GM12875 (cell line): ENCODE measurements at regions not wholly inside any gene's neighbourhood (a gene's known extent, or its start where the extent isn't known, plus 50 kb on each side); places are given as distances from the start of the nearest gene placed in this dataset.

ENCODE experiments used
- H3K4me3 ChIP-seq: one replicate; pipeline ENCODE4 v1.5.1; 2011; ENCODE audit warnings: low read depth, low read length, control low read depth
- TF ChIP-seq, protein P1 (sequence below): IDR thresholded peaks from 2 replicates; pipeline ENCODE4 v1.5.1; 2011; ENCODE audit warnings: low read depth, mild to moderate bottlenecking, control low read depth, inconsistent platforms, low read length, moderate library complexity, borderline replicate concordance; ENCODE audit not compliant: insufficient read depth

DNA sequence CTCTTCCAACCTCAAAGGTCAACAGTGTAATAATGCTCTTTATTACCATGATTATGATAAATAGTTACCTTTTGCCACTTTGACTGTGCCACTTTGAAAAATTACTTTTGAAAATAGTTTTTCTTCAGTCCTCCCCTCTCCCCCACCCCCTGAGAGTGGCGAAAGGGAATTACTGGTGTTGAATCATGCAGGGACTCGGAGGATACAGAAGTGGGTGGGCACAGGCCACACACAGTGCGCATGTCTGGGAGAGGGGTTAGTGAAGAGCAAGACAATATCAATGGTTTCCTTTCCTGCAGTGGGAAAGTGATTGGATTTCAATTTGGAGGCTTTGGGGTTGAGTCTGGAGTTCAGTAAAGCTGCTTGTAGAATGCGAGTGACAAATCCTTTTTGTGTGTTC lies 170.9 kb downstream of the PTCSC3 start:
- TF ChIP-seq, protein P1, sequence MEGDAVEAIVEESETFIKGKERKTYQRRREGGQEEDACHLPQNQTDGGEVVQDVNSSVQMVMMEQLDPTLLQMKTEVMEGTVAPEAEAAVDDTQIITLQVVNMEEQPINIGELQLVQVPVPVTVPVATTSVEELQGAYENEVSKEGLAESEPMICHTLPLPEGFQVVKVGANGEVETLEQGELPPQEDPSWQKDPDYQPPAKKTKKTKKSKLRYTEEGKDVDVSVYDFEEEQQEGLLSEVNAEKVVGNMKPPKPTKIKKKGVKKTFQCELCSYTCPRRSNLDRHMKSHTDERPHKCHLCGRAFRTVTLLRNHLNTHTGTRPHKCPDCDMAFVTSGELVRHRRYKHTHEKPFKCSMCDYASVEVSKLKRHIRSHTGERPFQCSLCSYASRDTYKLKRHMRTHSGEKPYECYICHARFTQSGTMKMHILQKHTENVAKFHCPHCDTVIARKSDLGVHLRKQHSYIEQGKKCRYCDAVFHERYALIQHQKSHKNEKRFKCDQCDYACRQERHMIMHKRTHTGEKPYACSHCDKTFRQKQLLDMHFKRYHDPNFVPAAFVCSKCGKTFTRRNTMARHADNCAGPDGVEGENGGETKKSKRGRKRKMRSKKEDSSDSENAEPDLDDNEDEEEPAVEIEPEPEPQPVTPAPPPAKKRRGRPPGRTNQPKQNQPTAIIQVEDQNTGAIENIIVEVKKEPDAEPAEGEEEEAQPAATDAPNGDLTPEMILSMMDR, result no peak
- H3K4me3 ChIP-seq, result no peak overlapping the region

DNA sequence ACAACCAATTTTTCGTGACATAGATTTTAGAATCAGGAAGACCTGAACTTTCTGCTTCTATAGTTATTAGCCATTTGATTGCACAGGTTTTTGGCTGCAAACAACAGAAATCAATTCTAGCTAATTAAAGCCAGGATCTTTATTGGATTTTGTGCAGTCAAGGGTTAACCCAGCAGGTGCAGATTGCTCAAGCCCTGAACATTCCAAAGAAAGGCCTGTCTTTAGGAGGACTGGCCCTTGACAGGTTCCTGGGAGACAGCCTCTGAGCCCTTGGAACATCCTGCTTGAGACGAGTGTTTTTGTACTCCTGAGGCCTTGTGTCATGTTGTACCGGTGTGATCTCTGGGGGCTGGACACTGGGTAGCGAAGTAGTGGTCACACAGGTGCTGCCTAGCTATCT lies 174.6 kb downstream of the PTCSC3 start:
- no peak overlapping the region for H3K4me3 ChIP-seq
- TF ChIP-seq, protein P1, result no peak

DNA sequence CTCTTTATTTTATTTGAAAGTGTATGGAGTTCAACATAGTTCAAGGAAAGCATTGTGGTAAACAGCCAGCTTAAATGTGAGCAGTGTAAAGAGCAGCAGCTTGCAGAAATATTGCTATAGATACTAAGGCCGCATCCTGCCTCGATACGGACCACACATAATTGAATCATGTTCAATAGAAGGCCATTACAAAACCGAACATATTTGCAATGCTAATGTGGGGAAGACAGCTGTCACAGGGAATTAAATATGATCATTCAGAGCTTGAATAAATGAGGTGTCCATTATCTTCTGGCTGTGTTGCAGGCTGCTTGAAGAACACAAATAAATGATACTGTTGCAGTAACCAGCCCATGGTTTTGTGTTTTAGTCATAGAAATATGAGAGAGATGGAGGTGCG lies 173.2 kb downstream of the BRMS1L start:
- no peak overlapping the region for H3K4me3 ChIP-seq
- TF ChIP-seq, protein P1, result no peak

DNA sequence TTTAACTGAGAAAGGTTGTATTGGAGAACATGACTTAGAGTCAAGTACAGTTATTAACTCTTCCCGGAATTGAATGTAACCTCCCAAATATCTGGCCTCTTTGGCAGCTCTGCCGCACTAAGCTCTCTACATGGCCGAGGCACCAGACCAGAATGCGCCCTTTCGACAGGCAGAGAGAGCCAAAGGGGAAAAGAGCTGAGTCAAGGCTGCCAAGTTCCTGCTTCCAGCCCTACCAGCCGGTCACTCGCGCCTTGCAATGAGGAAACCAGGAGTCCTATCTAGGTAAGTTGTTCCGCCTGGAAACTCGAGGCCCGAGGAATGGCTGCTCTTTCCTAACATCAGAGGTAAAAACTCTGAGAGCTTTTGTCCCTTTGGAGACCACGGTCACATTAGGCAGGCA lies 172.2 kb downstream of the BRMS1L start:
- TF ChIP-seq, protein P1, result no peak
- H3K4me3 ChIP-seq, result no peak overlapping the region

DNA sequence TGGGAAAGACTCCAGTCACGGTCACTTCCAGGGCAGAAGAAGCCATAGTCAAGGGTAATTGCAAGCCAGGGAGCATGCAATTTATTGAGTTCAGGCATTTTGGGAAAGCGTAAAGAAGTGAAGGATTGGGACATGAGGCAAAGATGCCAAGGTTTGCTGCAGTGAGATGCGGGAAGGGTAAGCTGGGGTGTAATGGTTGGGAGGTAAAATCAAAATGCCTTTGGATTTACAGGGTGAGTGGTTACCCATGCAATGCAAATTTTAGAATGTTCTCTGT lies 167.5 kb downstream of the BRMS1L start:
- TF ChIP-seq, protein P1, result no peak
- no peak overlapping the region for H3K4me3 ChIP-seq

DNA sequence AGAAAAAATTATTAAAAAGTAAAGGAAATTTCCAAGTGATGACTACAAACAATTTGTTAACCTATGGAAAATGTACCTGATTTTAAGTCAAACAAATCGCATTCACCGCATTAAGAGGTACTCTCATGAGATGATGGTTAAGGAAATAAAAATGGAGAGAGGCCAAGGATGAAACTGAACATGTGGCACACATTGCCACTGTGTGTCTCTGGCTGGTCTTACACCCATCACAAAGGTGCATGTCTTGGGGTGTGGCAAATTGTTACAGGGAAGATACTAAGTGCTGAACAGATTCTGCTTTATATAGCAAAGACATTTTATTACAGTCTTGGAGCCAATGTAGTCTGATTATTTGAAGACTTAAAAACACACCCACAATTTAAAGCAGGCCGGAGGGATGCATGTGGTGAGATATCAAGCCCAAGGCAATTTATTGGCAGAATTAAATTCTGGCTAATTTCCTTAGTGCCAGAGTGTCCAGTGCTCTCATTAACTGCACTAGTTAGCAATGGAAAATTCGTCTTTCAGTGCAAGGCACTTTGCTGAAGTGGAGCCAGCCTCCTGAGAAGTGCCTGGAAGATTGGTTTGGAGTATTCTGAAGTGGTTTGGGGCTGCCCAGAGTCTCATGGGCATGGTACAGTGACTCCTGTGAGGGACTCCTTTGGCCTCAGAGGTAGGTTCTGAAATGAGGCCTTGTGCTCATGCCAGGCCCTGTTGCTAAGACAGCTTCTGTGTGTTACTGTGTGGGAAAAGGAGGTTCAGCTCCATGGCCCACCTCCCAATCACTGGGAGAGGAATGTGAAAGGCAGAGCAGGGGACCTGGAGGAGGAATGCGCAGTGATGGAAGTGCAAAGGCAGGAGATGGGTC lies 166.9 kb downstream of the BRMS1L start:
- TF ChIP-seq, protein P1, result no peak
- no peak overlapping the region for H3K4me3 ChIP-seq

DNA sequence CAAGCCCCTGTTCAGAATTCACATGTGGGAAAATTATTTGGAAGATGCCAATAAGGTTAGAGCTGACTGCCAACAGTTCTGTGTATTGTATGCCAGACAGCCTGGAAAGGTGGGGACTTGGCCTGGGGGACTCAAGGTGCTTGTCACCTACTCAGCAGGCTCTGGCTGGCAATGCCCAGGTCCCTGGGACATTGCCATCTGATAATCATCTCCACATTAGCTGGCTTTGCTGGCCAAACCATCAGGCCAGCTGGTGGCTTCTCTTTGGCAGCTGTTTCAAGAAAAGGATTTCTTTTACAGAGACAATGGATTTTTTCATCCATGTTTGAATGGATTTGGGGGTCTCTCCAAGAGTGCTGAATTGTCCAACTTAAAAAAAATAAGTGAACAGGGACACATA lies 165.2 kb downstream of the BRMS1L start:
- TF ChIP-seq, protein P1, result no peak
- no peak overlapping the region for H3K4me3 ChIP-seq
